Liver (tissue), 8 donors: ENCODE measurements at regions not wholly inside any gene's neighbourhood (a gene's known extent, or its start where the extent isn't known, plus 50 kb on each side); places are given as distances from the start of the nearest gene placed in this dataset.

Experiments
- DNase-seq: peaks from one replicate; pipeline ENCODE4 v3.0.0-alpha.2; 2017; ENCODE audit warnings: low spot score
- H3K27ac ChIP-seq, 2 donors: one replicate each; pipeline ENCODE4 v1.7.0; 2013; ENCODE audit warnings: inconsistent platforms in 2 of 2, low read length in 2 of 2, control low read depth in 1 of 2, low read depth in 1 of 2, mild to moderate bottlenecking in 1 of 2
- H3K27me3 ChIP-seq, 4 donors: one replicate each; pipeline versions ENCODE4 v1.6.1 to v1.7.0; 2013; ENCODE audit warnings: low read length in 3 of 4, inconsistent platforms in 1 of 4, mild to moderate bottlenecking in 1 of 4, moderate library complexity in 1 of 4; ENCODE audit not compliant: control insufficient read depth in 4 of 4, insufficient read depth in 4 of 4
- H3K36me3 ChIP-seq, 4 donors: one replicate each; pipeline versions ENCODE4 v1.6.1 to v1.7.0; 2013; ENCODE audit warnings: low read length in 3 of 4, mild to moderate bottlenecking in 3 of 4, low read depth in 1 of 4, moderate library complexity in 1 of 4; ENCODE audit not compliant: control insufficient read depth in 4 of 4, insufficient read depth in 3 of 4
- H3K4me1 ChIP-seq, 4 donors: one replicate each; pipeline versions ENCODE4 v1.6.1 to v1.7.0; 2013; ENCODE audit warnings: low read length in 3 of 4, mild to moderate bottlenecking in 3 of 4, moderate library complexity in 1 of 4; ENCODE audit not compliant: control insufficient read depth in 4 of 4, insufficient read depth in 4 of 4
- H3K4me3 ChIP-seq, 3 donors: one replicate each; pipeline versions ENCODE4 v1.6.1 to v1.7.0; 2013; ENCODE audit warnings: low read length in 3 of 3, control low read depth in 1 of 3, low read depth in 1 of 3, mild to moderate bottlenecking in 1 of 3
- H3K9ac ChIP-seq, 2 donors: one replicate each; pipeline ENCODE4 v1.7.0; 2013; ENCODE audit warnings: low read length in 2 of 2, mild to moderate bottlenecking in 2 of 2, moderate library complexity in 2 of 2, control low read depth in 1 of 2, low read depth in 1 of 2
- H3K9me3 ChIP-seq, 4 donors: one replicate each; pipeline versions ENCODE4 v1.6.1 to v1.7.0; 2013; ENCODE audit warnings: low read length in 3 of 4; ENCODE audit not compliant: control insufficient read depth in 4 of 4
- EGR1 ChIP-seq, 2 donors: IDR thresholded peaks; 2 replicates each; pipeline ENCODE4 v1.6.1; 2016 to 2018; ENCODE audit warnings: antibody characterized with exemption in 2 of 2, low read depth in 2 of 2
- FOXA1 ChIP-seq: IDR thresholded peaks from 2 replicates; pipeline ENCODE4 v1.6.1; 2016; ENCODE audit warnings: antibody characterized with exemption
- FOXA2 ChIP-seq: IDR thresholded peaks from 2 replicates; pipeline ENCODE4 v1.6.1; 2016; ENCODE audit warnings: antibody characterized with exemption
- GABPA ChIP-seq, 2 donors: IDR thresholded peaks in 1 of 2; conservative IDR thresholded peaks in 1 of 2; 2 replicates each; pipeline ENCODE4 v1.6.1; 2016; ENCODE audit warnings: antibody characterized with exemption in 2 of 2, mild to moderate bottlenecking in 1 of 2, moderate library complexity in 1 of 2
- HNF4A ChIP-seq, 2 donors: conservative IDR thresholded peaks; 2 replicates each; pipeline ENCODE4 v1.6.1; 2016; ENCODE audit warnings: antibody characterized with exemption in 2 of 2, mild to moderate bottlenecking in 2 of 2
- HNF4G ChIP-seq: IDR thresholded peaks from 2 replicates; pipeline ENCODE4 v1.6.1; 2016; ENCODE audit warnings: antibody characterized with exemption
- JUND ChIP-seq, 2 donors: IDR thresholded peaks; 2 replicates each; pipeline ENCODE4 v1.6.1; 2016; ENCODE audit warnings: antibody characterized with exemption in 2 of 2
- MAX ChIP-seq: IDR thresholded peaks from 2 replicates; pipeline ENCODE4 v1.6.1; 2016; ENCODE audit warnings: antibody characterized with exemption
- NR2F2 ChIP-seq: IDR thresholded peaks from 2 replicates; pipeline ENCODE4 v1.6.1; 2016; ENCODE audit warnings: antibody characterized with exemption
- RAD21 ChIP-seq, 2 donors: IDR thresholded peaks; 2 replicates each; pipeline ENCODE4 v1.6.1; 2016; ENCODE audit warnings: antibody characterized with exemption in 2 of 2, mild to moderate bottlenecking in 2 of 2
- RXRA ChIP-seq, 2 donors: IDR thresholded peaks; 2 replicates each; pipeline ENCODE4 v1.6.1; 2017 to 2018; ENCODE audit warnings: antibody characterized with exemption in 2 of 2, mild to moderate bottlenecking in 1 of 2
- SP1 ChIP-seq: IDR thresholded peaks from 2 replicates; pipeline ENCODE4 v1.6.1; 2018; ENCODE audit warnings: antibody characterized with exemption, mild to moderate bottlenecking
- WGBS: extraction: QIAGEN DNeasy Blood & Tissue Kit; methylation state at CpG from one replicate; pipeline ENCODE4 v1.1.7; 2013; 5-methylcytosine and 5-hydroxymethylcytosine counted together
- TF ChIP-seq, protein P1 (sequence below): IDR thresholded peaks from 2 replicates; pipeline ENCODE4 v1.6.1; 2016; ENCODE audit warnings: antibody characterized with exemption, mild to moderate bottlenecking
- TF ChIP-seq, protein P2 (sequence below): fragments of 150-350 bp; IDR thresholded peaks from 2 replicates; pipeline ENCODE4 v1.5.1; 2017; ENCODE audit warnings: improper control_type of control experiment, low read depth, low read length; ENCODE audit not compliant: missing input control
- TF ChIP-seq, protein P3 (sequence below): IDR thresholded peaks from 2 replicates; pipeline ENCODE4 v1.6.1; 2016; ENCODE audit warnings: antibody characterized with exemption
- TF ChIP-seq, protein P4 (sequence below): IDR thresholded peaks from 2 replicates; pipeline ENCODE4 v1.6.1; 2016; ENCODE audit warnings: antibody characterized with exemption
- donor health status: healthy.
- donor health status: healthy.
- donor health status: healthy.
- donor health status: healthy.
- donor health status: healthy.

DNA sequence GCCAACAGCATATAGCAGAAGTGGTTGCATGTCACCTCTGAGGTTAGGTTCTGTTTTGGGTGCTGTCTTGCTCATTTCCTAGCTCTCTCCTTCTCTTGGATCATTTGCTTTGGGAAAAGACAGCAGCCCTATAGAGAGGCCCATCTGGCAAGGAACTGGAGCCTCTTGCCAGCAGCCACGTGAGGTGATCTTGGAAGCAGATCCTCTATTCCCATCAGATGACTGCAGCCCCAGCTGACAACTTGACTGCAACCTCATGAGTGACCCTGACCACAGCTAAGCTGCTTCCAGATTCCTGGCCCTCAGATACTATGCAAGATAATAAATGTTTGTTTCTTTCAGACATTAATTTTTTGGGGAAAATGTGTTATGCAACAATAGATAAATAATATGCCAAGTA, 213.3 kb upstream of the HS3ST4 start:
- Histone ChIP-seq H3K36me3 (no peaks in the 10 kb centered on the region), H3K4me3 (no peak overlapping the region), H3K27me3 (no peaks in the 10 kb centered on the region), H3K4me1 (no peaks in the 10 kb centered on the region), H3K9me3 (peaks cover 0 to 4% (median 0%) of the 10 kb centered on the region in 4 donors), H3K27ac (no peak overlapping the region), H3K9ac (no peak overlapping the region)
- no peak for DNase-seq
- TF ChIP-seq, protein P1, sequence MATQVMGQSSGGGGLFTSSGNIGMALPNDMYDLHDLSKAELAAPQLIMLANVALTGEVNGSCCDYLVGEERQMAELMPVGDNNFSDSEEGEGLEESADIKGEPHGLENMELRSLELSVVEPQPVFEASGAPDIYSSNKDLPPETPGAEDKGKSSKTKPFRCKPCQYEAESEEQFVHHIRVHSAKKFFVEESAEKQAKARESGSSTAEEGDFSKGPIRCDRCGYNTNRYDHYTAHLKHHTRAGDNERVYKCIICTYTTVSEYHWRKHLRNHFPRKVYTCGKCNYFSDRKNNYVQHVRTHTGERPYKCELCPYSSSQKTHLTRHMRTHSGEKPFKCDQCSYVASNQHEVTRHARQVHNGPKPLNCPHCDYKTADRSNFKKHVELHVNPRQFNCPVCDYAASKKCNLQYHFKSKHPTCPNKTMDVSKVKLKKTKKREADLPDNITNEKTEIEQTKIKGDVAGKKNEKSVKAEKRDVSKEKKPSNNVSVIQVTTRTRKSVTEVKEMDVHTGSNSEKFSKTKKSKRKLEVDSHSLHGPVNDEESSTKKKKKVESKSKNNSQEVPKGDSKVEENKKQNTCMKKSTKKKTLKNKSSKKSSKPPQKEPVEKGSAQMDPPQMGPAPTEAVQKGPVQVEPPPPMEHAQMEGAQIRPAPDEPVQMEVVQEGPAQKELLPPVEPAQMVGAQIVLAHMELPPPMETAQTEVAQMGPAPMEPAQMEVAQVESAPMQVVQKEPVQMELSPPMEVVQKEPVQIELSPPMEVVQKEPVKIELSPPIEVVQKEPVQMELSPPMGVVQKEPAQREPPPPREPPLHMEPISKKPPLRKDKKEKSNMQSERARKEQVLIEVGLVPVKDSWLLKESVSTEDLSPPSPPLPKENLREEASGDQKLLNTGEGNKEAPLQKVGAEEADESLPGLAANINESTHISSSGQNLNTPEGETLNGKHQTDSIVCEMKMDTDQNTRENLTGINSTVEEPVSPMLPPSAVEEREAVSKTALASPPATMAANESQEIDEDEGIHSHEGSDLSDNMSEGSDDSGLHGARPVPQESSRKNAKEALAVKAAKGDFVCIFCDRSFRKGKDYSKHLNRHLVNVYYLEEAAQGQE, result no peak
- 62% methylated on average over 1 of the region's 1 CpG for WGBS

DNA sequence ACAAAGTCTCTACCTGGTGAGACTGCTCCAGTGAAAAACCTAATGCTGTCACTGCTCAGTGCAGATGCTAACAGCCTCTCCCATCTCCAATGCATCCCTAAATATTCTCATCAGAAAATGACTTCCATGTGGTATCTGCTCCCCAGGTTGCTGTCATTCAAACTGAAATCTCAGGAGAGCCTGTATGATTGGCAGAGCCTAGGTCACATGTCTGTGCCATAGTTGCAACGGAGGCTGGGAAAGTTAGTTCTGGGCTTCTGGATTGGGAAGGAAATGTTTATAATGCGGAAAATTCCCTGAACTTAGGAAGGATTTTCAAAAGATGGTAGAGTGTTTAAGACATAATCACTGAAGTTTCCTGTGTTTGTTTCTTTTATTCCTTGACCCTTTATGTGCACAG, 206.4 kb upstream of the ZKSCAN2 start:
- Histone ChIP-seq H3K9ac (no peak overlapping the region), H3K9me3 (no peaks in the 10 kb centered on the region), H3K4me3 (no peak overlapping the region), H3K27me3 (peaks cover 0 to 7% (median 0%) of the 10 kb centered on the region in 4 donors), H3K27ac (no peak overlapping the region), H3K4me1 (no peaks in the 10 kb centered on the region), H3K36me3 (no peaks in the 10 kb centered on the region)
- TF ChIP-seq JUND (IDR thresholded peaks at IDR 0.05) (no peak), HNF4A (conservative IDR thresholded peaks at IDR 0.05) (no peak), RAD21 (IDR thresholded peaks at IDR 0.05) (no peak), MAX (no peak), FOXA2 (no peak), SP1 (no peak), GABPA (IDR thresholded peaks at IDR 0.05 in 1 of 2, conservative IDR thresholded peaks at IDR 0.05 in 1 of 2) (no peak), HNF4G (no peak), NR2F2 (no peak), FOXA1 (no peak), EGR1 (IDR thresholded peaks at IDR 0.05; ENCODE audit: low read depth in 2 of 2) (no peak), RXRA (IDR thresholded peaks at IDR 0.05) (no peak)
- TF ChIP-seq, protein P2, sequence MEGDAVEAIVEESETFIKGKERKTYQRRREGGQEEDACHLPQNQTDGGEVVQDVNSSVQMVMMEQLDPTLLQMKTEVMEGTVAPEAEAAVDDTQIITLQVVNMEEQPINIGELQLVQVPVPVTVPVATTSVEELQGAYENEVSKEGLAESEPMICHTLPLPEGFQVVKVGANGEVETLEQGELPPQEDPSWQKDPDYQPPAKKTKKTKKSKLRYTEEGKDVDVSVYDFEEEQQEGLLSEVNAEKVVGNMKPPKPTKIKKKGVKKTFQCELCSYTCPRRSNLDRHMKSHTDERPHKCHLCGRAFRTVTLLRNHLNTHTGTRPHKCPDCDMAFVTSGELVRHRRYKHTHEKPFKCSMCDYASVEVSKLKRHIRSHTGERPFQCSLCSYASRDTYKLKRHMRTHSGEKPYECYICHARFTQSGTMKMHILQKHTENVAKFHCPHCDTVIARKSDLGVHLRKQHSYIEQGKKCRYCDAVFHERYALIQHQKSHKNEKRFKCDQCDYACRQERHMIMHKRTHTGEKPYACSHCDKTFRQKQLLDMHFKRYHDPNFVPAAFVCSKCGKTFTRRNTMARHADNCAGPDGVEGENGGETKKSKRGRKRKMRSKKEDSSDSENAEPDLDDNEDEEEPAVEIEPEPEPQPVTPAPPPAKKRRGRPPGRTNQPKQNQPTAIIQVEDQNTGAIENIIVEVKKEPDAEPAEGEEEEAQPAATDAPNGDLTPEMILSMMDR, result no peak
- TF ChIP-seq, protein P3, sequence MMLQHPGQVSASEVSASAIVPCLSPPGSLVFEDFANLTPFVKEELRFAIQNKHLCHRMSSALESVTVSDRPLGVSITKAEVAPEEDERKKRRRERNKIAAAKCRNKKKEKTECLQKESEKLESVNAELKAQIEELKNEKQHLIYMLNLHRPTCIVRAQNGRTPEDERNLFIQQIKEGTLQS, result no peak
- TF ChIP-seq, protein P4, sequence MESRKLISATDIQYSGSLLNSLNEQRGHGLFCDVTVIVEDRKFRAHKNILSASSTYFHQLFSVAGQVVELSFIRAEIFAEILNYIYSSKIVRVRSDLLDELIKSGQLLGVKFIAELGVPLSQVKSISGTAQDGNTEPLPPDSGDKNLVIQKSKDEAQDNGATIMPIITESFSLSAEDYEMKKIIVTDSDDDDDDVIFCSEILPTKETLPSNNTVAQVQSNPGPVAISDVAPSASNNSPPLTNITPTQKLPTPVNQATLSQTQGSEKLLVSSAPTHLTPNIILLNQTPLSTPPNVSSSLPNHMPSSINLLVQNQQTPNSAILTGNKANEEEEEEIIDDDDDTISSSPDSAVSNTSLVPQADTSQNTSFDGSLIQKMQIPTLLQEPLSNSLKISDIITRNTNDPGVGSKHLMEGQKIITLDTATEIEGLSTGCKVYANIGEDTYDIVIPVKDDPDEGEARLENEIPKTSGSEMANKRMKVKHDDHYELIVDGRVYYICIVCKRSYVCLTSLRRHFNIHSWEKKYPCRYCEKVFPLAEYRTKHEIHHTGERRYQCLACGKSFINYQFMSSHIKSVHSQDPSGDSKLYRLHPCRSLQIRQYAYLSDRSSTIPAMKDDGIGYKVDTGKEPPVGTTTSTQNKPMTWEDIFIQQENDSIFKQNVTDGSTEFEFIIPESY, result no peak
- TF ChIP-seq, protein P1, result no peak
- no peak for DNase-seq
- WGBS, result 67% methylated on average over 2 of the region's 2 CpGs
